Glutamatergic neuron (in vitro differentiated cells): ENCODE measurements at regions not wholly inside any gene's neighbourhood (a gene's known extent, or its start where the extent isn't known, plus 50 kb on each side); places are given as distances from the start of the nearest gene placed in this dataset.

ENCODE experiments used
- DNase-seq: peaks from one replicate; pipeline ENCODE4 v3.0.0; 2022
- H3K27ac Mint-ChIP-seq: one replicate; pipeline ENCODE4 v1.8.0; 2020; ENCODE audit warnings: mild to moderate bottlenecking, mixed read lengths, inconsistent platforms; ENCODE audit not compliant: unreplicated experiment
- H3K27me3 Mint-ChIP-seq: one replicate; pipeline ENCODE4 v1.8.0; 2020; ENCODE audit warnings: mild to moderate bottlenecking, moderate library complexity, mixed read lengths, inconsistent platforms; ENCODE audit not compliant: unreplicated experiment
- H3K36me3 Mint-ChIP-seq: one replicate; pipeline ENCODE4 v1.8.0; 2020; ENCODE audit warnings: mild to moderate bottlenecking, mixed read lengths, inconsistent platforms; ENCODE audit not compliant: unreplicated experiment
- H3K4me1 Mint-ChIP-seq: one replicate; pipeline ENCODE4 v1.8.0; 2020; ENCODE audit warnings: mild to moderate bottlenecking, low read depth, mixed read lengths, inconsistent platforms; ENCODE audit not compliant: unreplicated experiment
- H3K4me3 Mint-ChIP-seq: one replicate; pipeline ENCODE4 v1.8.0; 2020; ENCODE audit warnings: mild to moderate bottlenecking, mixed read lengths, inconsistent platforms; ENCODE audit not compliant: unreplicated experiment
- H3K9me3 Mint-ChIP-seq: one replicate; pipeline ENCODE4 v1.8.0; 2020; ENCODE audit warnings: mild to moderate bottlenecking, moderate library complexity, mixed read lengths, inconsistent platforms; ENCODE audit not compliant: unreplicated experiment
- CTCF ChIP-seq: fragments of 200-600 bp; sonication (generic); IDR thresholded peaks from one replicate; pipeline ENCODE4 v1.5.0; 2021; ENCODE audit not compliant: partially characterized antibody, unreplicated experiment

DNA sequence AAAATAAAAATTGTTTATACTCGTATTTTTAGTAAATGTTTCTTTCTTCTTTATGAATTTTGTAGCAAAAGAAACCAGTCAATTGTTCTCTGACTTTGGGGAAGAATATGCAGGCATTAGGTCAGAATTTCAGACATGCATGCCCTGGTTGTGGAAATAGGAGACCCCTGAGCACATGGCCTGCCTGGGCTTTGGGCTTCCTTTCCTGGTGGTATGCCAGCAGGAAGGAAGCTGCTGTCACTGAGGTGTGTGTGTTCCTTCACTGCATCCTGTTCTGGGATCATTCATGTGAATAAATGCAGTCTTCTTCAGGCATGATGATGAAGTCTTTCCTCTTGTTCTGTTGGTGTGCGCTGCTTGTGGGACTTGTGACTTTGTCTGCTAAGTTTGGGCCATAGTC lies 920.2 kb upstream of the VRK2 start:
- Mint-ChIP-seq H3K27ac (no peak overlapping the region), H3K4me3 (no peak overlapping the region), H3K9me3 (no peaks in the 10 kb centered on the region), H3K27me3 (no peaks in the 10 kb centered on the region), H3K36me3 (no peaks in the 10 kb centered on the region), H3K4me1 (no peaks in the 10 kb centered on the region)
- no peak for TF ChIP-seq CTCF
- DNase-seq = no peak

- Mint-ChIP-seq H3K27me3 (no peaks in the 10 kb centered on the region), H3K4me1 (no peaks in the 10 kb centered on the region), H3K27ac (no peak overlapping the region), H3K4me3 (no peak overlapping the region), H3K36me3 (no peaks in the 10 kb centered on the region), H3K9me3 (no peaks in the 10 kb centered on the region)
- TF ChIP-seq CTCF = no peak
- DNase-seq = no peak
These were observed 907.4 kb upstream of the VRK2 start for GRCh38 chr2:57139179-57139578.

- no peak for TF ChIP-seq CTCF
- no peak for DNase-seq
- no peaks in the 10 kb centered on the region for H3K9me3 Mint-ChIP-seq
- H3K36me3 Mint-ChIP-seq = peaks cover 4% of the 10 kb centered on the region
- no peak overlapping the region for H3K27ac Mint-ChIP-seq
- no peak overlapping the region for H3K4me3 Mint-ChIP-seq
- H3K27me3 Mint-ChIP-seq = peaks cover 4% of the 10 kb centered on the region
- H3K4me1 Mint-ChIP-seq = no peaks in the 10 kb centered on the region
These were observed 905.3 kb upstream of the VRK2 start for GRCh38 chr2:57141269-57141668.

- Mint-ChIP-seq H3K27me3 (peaks cover 4% of the 10 kb centered on the region), H3K9me3 (peaks cover 7% of the 10 kb centered on the region)
- DNase-seq = no peak
These were observed 899.7 kb upstream of the VRK2 start for GRCh38 chr2:57146951-57147350.

More at GRCh38 chr2:57146951-57147350, 899.7 kb upstream of the VRK2 start:
- TF ChIP-seq CTCF = no peak
- Mint-ChIP-seq H3K36me3 (peaks cover 4% of the 10 kb centered on the region), H3K4me1 (no peaks in the 10 kb centered on the region), H3K4me3 (no peak overlapping the region), H3K27ac (no peak overlapping the region)
